22Rv1 (cell line): ENCODE measurements at regions not wholly inside any gene's neighbourhood (a gene's known extent, or its start where the extent isn't known, plus 50 kb on each side); places are given as distances from the start of the nearest gene placed in this dataset.

Experiments used
- H3K27ac ChIP-seq: fragments of 450-650 bp; 2 replicates; pipeline ENCODE4 v1.5.1; 2017
- ZFX ChIP-seq: fragments of 450-650 bp; IDR thresholded peaks from 2 replicates; pipeline ENCODE4 v1.6.1; 2017; ENCODE audit warnings: antibody characterized with exemption, borderline replicate concordance
- TF ChIP-seq, protein P1 (sequence below): fragments of 450-650 bp; IDR thresholded peaks from 2 replicates; pipeline ENCODE4 v1.5.1; 2017; ENCODE audit warnings: mild to moderate bottlenecking

DNA sequence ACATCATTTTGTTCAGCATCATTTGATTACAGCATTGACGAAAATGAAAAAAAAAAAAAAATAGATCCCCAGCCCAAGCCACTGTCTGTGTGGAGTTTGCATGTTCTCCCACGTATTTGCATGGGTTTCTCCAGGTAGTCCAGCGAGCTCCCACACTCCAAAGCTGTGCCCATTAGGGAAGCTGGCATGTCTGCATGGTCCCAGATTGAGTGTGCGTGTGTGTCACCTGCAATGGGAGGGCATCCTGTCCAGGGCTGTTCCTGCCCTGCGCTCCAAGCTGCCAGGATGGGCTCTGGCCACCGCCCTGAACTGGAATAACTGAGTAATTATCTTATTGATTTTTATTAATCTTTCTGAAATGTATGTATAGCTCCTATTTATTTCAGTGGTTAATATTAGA is 88.6 kb downstream of the KLF12 start:
- no peak for TF ChIP-seq ZFX

DNA sequence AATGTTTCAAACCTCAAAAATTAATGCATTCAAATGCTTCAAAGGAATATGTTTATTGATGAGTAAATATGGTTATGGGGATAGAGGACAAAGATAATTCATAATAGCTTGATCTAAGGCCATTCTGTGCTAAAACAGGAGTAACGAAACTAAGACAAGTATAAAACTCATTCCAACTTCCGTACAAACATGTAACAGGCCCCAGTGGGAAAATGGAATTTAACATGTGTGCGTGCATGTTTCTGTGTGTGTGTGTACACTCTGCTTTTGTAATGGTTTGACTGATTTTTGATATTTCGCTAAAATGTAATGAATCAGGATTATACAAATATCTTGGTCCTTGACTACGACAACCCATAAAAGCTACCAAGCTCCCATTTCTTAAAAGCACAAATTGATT is 91.0 kb downstream of the KLF12 start:
- TF ChIP-seq, protein P1, sequence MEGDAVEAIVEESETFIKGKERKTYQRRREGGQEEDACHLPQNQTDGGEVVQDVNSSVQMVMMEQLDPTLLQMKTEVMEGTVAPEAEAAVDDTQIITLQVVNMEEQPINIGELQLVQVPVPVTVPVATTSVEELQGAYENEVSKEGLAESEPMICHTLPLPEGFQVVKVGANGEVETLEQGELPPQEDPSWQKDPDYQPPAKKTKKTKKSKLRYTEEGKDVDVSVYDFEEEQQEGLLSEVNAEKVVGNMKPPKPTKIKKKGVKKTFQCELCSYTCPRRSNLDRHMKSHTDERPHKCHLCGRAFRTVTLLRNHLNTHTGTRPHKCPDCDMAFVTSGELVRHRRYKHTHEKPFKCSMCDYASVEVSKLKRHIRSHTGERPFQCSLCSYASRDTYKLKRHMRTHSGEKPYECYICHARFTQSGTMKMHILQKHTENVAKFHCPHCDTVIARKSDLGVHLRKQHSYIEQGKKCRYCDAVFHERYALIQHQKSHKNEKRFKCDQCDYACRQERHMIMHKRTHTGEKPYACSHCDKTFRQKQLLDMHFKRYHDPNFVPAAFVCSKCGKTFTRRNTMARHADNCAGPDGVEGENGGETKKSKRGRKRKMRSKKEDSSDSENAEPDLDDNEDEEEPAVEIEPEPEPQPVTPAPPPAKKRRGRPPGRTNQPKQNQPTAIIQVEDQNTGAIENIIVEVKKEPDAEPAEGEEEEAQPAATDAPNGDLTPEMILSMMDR = no peak
- no peak for TF ChIP-seq ZFX
- no peak overlapping the region for H3K27ac ChIP-seq

More for the DNA sequence above, 88.6 kb downstream of the KLF12 start:
- H3K27ac ChIP-seq = no peak overlapping the region

DNA sequence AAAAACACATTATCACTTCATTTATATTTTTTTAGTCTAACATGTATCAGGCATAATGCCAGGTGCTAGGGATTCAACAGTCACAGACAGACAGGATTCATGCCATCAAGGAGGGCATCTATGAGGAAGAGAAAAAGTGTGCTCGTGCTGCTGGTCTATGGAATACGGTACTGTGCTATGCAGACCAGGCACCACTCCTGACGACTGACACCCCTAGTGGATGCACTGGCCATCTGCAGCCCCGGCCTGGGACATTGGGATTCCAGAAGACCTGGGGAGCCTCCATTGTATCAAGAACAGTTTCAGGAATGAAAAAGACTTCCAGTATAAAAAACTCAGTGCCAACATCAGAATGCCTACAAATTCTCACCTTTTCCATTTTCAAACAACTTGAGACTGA is 94.0 kb downstream of the KLF12 start:
- TF ChIP-seq, protein P1 = peak; percentile 76
- TF ChIP-seq ZFX = no peak
- no peak overlapping the region for H3K27ac ChIP-seq

DNA sequence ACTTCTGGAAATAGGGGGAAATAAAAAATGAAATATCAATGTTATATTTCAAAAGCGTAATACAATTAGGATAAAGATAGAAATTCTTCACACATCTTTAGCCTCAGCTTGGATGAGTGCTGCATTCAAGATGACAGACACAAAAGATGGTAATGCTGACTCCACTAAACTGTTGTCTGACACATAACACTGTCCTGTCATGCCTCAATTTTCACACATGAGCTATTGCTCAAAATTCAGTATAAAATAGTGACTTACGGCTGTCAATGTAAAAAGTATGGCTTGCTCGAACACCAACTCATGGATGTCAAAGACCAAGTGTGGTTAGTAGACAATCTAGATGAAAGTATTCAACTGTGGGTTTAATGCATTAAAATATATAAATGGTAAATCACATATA is 94.5 kb downstream of the KLF12 start:
- TF ChIP-seq ZFX = no peak
- TF ChIP-seq, protein P1 = no peak
- H3K27ac ChIP-seq = no peak overlapping the region

DNA sequence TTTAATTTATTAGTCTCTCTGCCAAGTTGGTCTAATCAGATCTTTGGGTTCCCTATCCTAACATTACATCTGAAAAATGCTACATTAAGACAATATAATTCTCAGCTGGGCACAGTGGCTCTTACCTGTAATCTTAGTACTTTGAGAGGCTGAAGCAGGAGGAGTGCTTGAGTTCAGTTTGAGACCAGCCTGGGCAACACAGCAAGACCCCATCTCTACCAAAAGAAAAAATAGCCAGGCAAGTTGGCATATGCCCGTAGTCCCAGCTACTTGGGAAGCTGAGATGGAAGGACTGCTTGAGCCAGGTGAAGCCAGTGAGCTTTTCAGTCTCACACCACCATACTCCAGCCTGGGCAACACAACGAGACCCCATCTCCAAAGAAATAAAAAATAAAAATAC is 95.0 kb downstream of the KLF12 start:
- no peak for TF ChIP-seq ZFX
- TF ChIP-seq, protein P1 = no peak
- no peak overlapping the region for H3K27ac ChIP-seq

DNA sequence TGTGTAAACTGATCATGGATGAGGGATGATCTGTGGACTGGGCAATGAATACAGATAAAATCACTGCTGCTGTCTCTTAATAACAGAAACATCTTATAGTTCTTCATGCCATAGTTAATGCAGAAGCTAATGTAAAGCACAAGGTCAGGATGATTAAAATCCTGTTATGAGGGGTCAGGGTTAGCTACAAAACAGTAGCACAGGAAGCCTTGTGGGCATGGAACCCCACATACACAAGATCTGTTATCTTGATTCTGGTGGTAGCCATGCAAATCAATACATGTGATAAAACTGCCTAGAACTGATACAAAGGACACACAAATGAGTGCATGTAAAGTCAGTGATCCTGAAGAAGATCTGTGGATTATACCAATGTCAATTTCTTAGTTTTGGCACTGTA is 96.4 kb downstream of the KLF12 start:
- TF ChIP-seq, protein P1 = no peak
- no peak for TF ChIP-seq ZFX
- no peak overlapping the region for H3K27ac ChIP-seq

DNA sequence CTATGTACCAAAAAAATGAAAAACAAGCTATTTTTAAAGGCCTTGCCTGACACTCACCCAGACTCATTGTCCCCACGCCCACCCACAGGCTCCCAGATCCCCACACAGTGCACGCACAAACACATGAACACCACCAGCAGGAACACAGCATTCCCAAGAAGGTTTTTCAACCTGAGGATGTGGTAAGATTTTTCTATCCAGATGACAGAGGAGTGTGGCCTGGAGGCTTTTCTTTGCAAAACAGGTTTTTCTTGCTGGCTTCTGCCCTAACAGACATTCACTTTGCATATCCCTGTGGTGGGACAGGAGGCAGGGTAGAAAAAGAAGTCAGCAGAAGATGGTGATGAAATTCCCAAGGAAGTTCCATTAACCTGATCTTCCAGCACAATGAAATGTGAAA is 97.8 kb downstream of the KLF12 start:
- TF ChIP-seq, protein P1 = no peak
- no peak for TF ChIP-seq ZFX
- peak overlapping the region; percentile 39 for H3K27ac ChIP-seq

DNA sequence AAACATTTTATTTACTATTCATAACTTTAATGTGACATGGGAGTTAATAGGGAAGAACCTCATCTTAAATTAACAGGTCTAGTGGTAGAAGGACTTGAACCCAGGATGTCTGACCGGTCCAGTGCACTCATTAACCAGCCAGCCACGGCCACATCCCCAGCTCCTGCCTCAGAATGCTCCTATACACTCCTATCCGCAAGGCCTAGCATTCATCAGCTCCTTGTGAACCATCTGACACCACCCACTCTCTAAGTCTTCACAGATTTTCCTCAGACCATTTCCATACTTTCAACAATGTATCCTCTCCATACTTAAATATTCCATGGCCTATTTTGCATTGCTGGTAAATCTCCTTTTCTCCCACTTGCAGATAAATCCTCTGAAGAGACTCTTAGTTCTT is 98.3 kb downstream of the KLF12 start:
- TF ChIP-seq, protein P1 = no peak
- no peak for TF ChIP-seq ZFX
- peak overlapping the region; percentile 39 for H3K27ac ChIP-seq
